ENCODE measurements at regions not wholly inside any gene's neighbourhood (a gene's known extent, or its start where the extent isn't known, plus 50 kb on each side); places are given as distances from the start of the nearest gene placed in this dataset.
"Not testable (repeated sequence)": the region's sequence is repeated elsewhere in the genome, so short reads cannot be mapped to it uniquely, and the experiment has no call there.

- H3K79me2 ChIP-seq (ENCODE audit: insufficient read depth, low read length); H3K4me2 ChIP-seq (ENCODE audit: low read length); H4K20me1 ChIP-seq (ENCODE audit: insufficient read depth, low read length); H3K36me3 ChIP-seq (ENCODE audit: insufficient read depth, low read length); H3K9me3 ChIP-seq (ENCODE audit: insufficient read depth, low read depth, low read length); H3K27ac ChIP-seq (ENCODE audit: low read depth, low read length); H3K27ac Mint-ChIP-seq (ENCODE audit: unreplicated experiment); H3K4me3 Mint-ChIP-seq (ENCODE audit: unreplicated experiment); H3K4me1 Mint-ChIP-seq (ENCODE audit: low read depth, unreplicated experiment); H3K36me3 Mint-ChIP-seq (ENCODE audit: low read depth, unreplicated experiment); H3K27me3 Mint-ChIP-seq (ENCODE audit: low read depth, unreplicated experiment); H3K27me3 ChIP-seq (ENCODE audit: insufficient read depth, low read length); H3K9me3 Mint-ChIP-seq (ENCODE audit: unreplicated experiment); DNase-seq (ENCODE audit: low read depth); H3K9ac ChIP-seq (ENCODE audit: low read length); H2AFZ ChIP-seq (ENCODE audit: low read depth, low read length); H3K4me3 ChIP-seq (ENCODE audit: insufficient read depth, low read depth, low read length); FAIRE-seq; H3K4me1 ChIP-seq (ENCODE audit: insufficient read depth, low read length): not testable (repeated sequence)
Observed at GRCh38 chr13:111692028-111692427, 371.6 kb downstream of the TEX29 start.

- H3K27me3 ChIP-seq (ENCODE audit: insufficient read depth, low read length); DNase-seq (ENCODE audit: low read depth); H3K4me1 Mint-ChIP-seq (ENCODE audit: low read depth, unreplicated experiment); H3K9me3 Mint-ChIP-seq (ENCODE audit: unreplicated experiment); H3K36me3 ChIP-seq (ENCODE audit: insufficient read depth, low read length); H3K27ac ChIP-seq (ENCODE audit: low read depth, low read length); H3K79me2 ChIP-seq (ENCODE audit: insufficient read depth, low read length); H3K4me3 ChIP-seq (ENCODE audit: insufficient read depth, low read depth, low read length); H3K9ac ChIP-seq (ENCODE audit: low read length); H3K36me3 Mint-ChIP-seq (ENCODE audit: low read depth, unreplicated experiment); H3K4me3 Mint-ChIP-seq (ENCODE audit: unreplicated experiment); FAIRE-seq; H3K4me1 ChIP-seq (ENCODE audit: insufficient read depth, low read length); H3K27me3 Mint-ChIP-seq (ENCODE audit: low read depth, unreplicated experiment); H3K9me3 ChIP-seq (ENCODE audit: insufficient read depth, low read depth, low read length); H2AFZ ChIP-seq (ENCODE audit: low read depth, low read length); H4K20me1 ChIP-seq (ENCODE audit: insufficient read depth, low read length); H3K27ac Mint-ChIP-seq (ENCODE audit: unreplicated experiment); H3K4me2 ChIP-seq (ENCODE audit: low read length): not testable (repeated sequence)
Observed at GRCh38 chr13:111696121-111696520, 370.8 kb upstream of the SOX1 start.

- not testable (repeated sequence) for H3K4me1 ChIP-seq (ENCODE audit: insufficient read depth, low read length); H3K27me3 ChIP-seq (ENCODE audit: insufficient read depth, low read length); H3K4me3 Mint-ChIP-seq (ENCODE audit: unreplicated experiment); H3K9ac ChIP-seq (ENCODE audit: low read length); DNase-seq (ENCODE audit: low read depth); H3K79me2 ChIP-seq (ENCODE audit: insufficient read depth, low read length); FAIRE-seq; H3K27me3 Mint-ChIP-seq (ENCODE audit: low read depth, unreplicated experiment); H2AFZ ChIP-seq (ENCODE audit: low read depth, low read length); H3K4me2 ChIP-seq (ENCODE audit: low read length); H3K9me3 Mint-ChIP-seq (ENCODE audit: unreplicated experiment); H3K9me3 ChIP-seq (ENCODE audit: insufficient read depth, low read depth, low read length); H3K4me3 ChIP-seq (ENCODE audit: insufficient read depth, low read depth, low read length); H4K20me1 ChIP-seq (ENCODE audit: insufficient read depth, low read length); H3K4me1 Mint-ChIP-seq (ENCODE audit: low read depth, unreplicated experiment); H3K36me3 ChIP-seq (ENCODE audit: insufficient read depth, low read length); H3K36me3 Mint-ChIP-seq (ENCODE audit: low read depth, unreplicated experiment); H3K27ac Mint-ChIP-seq (ENCODE audit: unreplicated experiment); H3K27ac ChIP-seq (ENCODE audit: low read depth, low read length)
Observed at GRCh38 chr13:111702059-111702458, 364.9 kb upstream of the SOX1 start.
